ENCODE measurements at regions not wholly inside any gene's neighbourhood (a gene's known extent, or its start where the extent isn't known, plus 50 kb on each side); places are given as distances from the start of the nearest gene placed in this dataset.

DNA sequence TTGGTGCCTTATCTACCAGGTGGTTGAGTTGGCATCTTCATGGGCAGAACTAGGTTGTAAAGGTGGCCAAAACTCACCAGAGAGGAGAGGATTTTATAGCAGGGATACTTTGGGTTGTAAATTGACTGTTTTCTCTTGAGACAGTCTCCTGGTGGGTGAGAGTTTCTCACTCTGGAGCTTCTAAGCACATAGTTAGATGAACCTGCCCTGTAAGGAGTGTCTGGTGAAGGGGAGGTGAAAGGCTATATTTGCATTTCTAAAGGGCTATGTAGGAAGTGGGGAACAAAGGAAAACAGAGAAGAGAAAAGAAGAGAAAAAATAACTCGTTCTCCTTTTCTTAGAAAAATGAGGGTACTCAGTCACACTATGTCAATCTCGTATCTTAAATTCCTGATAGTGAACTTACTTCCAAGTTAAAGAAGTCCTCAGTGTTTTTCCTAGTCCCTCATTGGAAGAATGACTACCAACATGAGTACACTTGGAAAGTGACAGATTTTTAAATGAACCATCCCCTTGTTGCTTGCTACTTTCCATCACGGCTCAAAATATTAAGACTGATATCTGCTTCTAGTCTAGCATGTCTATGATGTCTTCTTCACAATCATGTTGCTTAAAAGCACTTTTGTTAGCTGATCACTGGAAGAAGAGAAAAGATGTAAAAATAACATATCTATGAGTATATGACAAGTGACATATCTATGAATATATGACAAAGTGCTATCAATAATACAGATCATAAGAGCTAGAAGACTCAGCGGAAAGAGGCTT, 113.8 kb upstream of the P2RY1 start (continued):
- TF ChIP-seq, protein P1, sequence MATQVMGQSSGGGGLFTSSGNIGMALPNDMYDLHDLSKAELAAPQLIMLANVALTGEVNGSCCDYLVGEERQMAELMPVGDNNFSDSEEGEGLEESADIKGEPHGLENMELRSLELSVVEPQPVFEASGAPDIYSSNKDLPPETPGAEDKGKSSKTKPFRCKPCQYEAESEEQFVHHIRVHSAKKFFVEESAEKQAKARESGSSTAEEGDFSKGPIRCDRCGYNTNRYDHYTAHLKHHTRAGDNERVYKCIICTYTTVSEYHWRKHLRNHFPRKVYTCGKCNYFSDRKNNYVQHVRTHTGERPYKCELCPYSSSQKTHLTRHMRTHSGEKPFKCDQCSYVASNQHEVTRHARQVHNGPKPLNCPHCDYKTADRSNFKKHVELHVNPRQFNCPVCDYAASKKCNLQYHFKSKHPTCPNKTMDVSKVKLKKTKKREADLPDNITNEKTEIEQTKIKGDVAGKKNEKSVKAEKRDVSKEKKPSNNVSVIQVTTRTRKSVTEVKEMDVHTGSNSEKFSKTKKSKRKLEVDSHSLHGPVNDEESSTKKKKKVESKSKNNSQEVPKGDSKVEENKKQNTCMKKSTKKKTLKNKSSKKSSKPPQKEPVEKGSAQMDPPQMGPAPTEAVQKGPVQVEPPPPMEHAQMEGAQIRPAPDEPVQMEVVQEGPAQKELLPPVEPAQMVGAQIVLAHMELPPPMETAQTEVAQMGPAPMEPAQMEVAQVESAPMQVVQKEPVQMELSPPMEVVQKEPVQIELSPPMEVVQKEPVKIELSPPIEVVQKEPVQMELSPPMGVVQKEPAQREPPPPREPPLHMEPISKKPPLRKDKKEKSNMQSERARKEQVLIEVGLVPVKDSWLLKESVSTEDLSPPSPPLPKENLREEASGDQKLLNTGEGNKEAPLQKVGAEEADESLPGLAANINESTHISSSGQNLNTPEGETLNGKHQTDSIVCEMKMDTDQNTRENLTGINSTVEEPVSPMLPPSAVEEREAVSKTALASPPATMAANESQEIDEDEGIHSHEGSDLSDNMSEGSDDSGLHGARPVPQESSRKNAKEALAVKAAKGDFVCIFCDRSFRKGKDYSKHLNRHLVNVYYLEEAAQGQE (IDR thresholded peaks at IDR 0.05; ENCODE audit: low read depth, low read length) = no peak
- TF ChIP-seq SMARCA5 (IDR thresholded peaks at IDR 0.05) (no peak), ETV6 (conservative IDR thresholded peaks at IDR 0.05 in 1 of 2, IDR thresholded peaks at IDR 0.05 in 1 of 2; ENCODE audit: borderline replicate concordance in 1 of 2, low read depth in 1 of 2) (no peak), BACH1 (IDR thresholded peaks at IDR 0.05; ENCODE audit: borderline replicate concordance) (no peak), BHLHE40 (IDR thresholded peaks at IDR 0.05; ENCODE audit: borderline replicate concordance in 1 of 2, low read depth in 2 of 2, low read length in 1 of 2) (no peak), SREBF1 (IDR thresholded peaks at IDR 0.05; ENCODE audit: low read length) (no peak), MLLT1 (IDR thresholded peaks at IDR 0.05) (no peak)
